Smooth muscle cell (in vitro differentiated cells): ENCODE measurements at regions not wholly inside any gene's neighbourhood (a gene's known extent, or its start where the extent isn't known, plus 50 kb on each side); places are given as distances from the start of the nearest gene placed in this dataset.

Experiments
- DNase-seq: peaks from one replicate; lab custom pipeline; 2025; ENCODE audit not compliant: unreplicated experiment; lab: John Stamatoyannopoulos, UW
- H2AFZ ChIP-seq: fragments of 200-600 bp; sonication (generic); 2 replicates; pipeline ENCODE4 v1.6.0; 2016; ENCODE audit warnings: antibody characterized with exemption, low read depth, mild to moderate bottlenecking
- H3F3A ChIP-seq: fragments of 200-600 bp; sonication (generic); 2 replicates; pipeline ENCODE4 v1.6.0; 2017; ENCODE audit warnings: antibody characterized with exemption, low read depth
- H3K27ac ChIP-seq: fragments of 200-600 bp; sonication (generic); 2 replicates; pipeline ENCODE4 v1.5.1; 2016; ENCODE audit warnings: low read depth, mild to moderate bottlenecking
- H3K27me3 ChIP-seq: fragments of 200-600 bp; sonication (generic); 2 replicates; pipeline ENCODE4 v1.6.1; 2016; ENCODE audit warnings: low read depth, mild to moderate bottlenecking
- H3K36me3 ChIP-seq: fragments of 200-600 bp; sonication (generic); 2 replicates; pipeline ENCODE4 v1.5.1; 2016; ENCODE audit warnings: low read depth
- H3K4me1 ChIP-seq: fragments of 200-600 bp; sonication (generic); 2 replicates; pipeline ENCODE4 v1.5.1; 2016; ENCODE audit warnings: low read depth
- H3K4me2 ChIP-seq: fragments of 200-600 bp; sonication (generic); 2 replicates; pipeline ENCODE4 v1.6.0; 2016; ENCODE audit warnings: mild to moderate bottlenecking
- H3K4me3 ChIP-seq: fragments of 200-600 bp; sonication (generic); 2 replicates; pipeline ENCODE4 v1.5.1; 2016; ENCODE audit warnings: mild to moderate bottlenecking
- H3K79me2 ChIP-seq: fragments of 200-600 bp; sonication (generic); 2 replicates; pipeline ENCODE4 v1.6.0; 2016; ENCODE audit warnings: low read depth, mild to moderate bottlenecking
- H3K9ac ChIP-seq: fragments of 200-600 bp; sonication (generic); 2 replicates; pipeline ENCODE4 v1.6.0; 2016; ENCODE audit warnings: low read depth
- H3K9me3 ChIP-seq: fragments of 200-600 bp; sonication (generic); replicated peaks from 2 replicates; pipeline ENCODE4 v1.5.1; 2016; ENCODE audit warnings: low read depth
- H4K20me1 ChIP-seq: fragments of 200-600 bp; sonication (generic); 2 replicates; pipeline ENCODE4 v1.6.0; 2016; ENCODE audit warnings: low read depth
- WGBS: methylation state at CpG from one replicate; pipeline ENCODE4 v1.1.7; 2016; ENCODE audit warnings: low lambda C conversion rate; 5-methylcytosine and 5-hydroxymethylcytosine counted together
- TF ChIP-seq, protein P1 (sequence below): fragments of 200-600 bp; sonication (generic); IDR thresholded peaks from 2 replicates; pipeline ENCODE4 v1.5.1; 2017; ENCODE audit warnings: borderline replicate concordance, mild to moderate bottlenecking, antibody characterized with exemption; ENCODE audit not compliant: insufficient read depth, poor library complexity, severe bottlenecking

- Histone ChIP-seq H3K27me3 (no peaks in the 10 kb centered on the region), H3K79me2 (no peaks in the 10 kb centered on the region), H3K36me3 (no peaks in the 10 kb centered on the region), H3K27ac (no peak overlapping the region), H3K4me3 (no peak overlapping the region), H3K9me3 (no peaks in the 10 kb centered on the region), H4K20me1 (no peaks in the 10 kb centered on the region), H2AFZ (no peak overlapping the region), H3F3A (no peaks in the 10 kb centered on the region), H3K4me1 (no peaks in the 10 kb centered on the region), H3K9ac (no peak overlapping the region), H3K4me2 (no peak overlapping the region)
- TF ChIP-seq, protein P1, sequence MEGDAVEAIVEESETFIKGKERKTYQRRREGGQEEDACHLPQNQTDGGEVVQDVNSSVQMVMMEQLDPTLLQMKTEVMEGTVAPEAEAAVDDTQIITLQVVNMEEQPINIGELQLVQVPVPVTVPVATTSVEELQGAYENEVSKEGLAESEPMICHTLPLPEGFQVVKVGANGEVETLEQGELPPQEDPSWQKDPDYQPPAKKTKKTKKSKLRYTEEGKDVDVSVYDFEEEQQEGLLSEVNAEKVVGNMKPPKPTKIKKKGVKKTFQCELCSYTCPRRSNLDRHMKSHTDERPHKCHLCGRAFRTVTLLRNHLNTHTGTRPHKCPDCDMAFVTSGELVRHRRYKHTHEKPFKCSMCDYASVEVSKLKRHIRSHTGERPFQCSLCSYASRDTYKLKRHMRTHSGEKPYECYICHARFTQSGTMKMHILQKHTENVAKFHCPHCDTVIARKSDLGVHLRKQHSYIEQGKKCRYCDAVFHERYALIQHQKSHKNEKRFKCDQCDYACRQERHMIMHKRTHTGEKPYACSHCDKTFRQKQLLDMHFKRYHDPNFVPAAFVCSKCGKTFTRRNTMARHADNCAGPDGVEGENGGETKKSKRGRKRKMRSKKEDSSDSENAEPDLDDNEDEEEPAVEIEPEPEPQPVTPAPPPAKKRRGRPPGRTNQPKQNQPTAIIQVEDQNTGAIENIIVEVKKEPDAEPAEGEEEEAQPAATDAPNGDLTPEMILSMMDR = no peak
- WGBS = 75% methylated on average over 1 of the region's 1 CpG
- no peak for DNase-seq
Observed at GRCh38 chr7:18437101-18437500, 58.4 kb upstream of the HDAC9 start.

GRCh38 chr7:18440934-18441333, 54.6 kb upstream of the HDAC9 start:
- no peak overlapping the region for H2AFZ ChIP-seq
- no peak overlapping the region for H3K4me2 ChIP-seq
- no peaks in the 10 kb centered on the region for H3F3A ChIP-seq
- no peak for DNase-seq
- no peak overlapping the region for H3K27ac ChIP-seq
- H3K9ac ChIP-seq = no peak overlapping the region
- no peak overlapping the region for H3K4me3 ChIP-seq
- no peaks in the 10 kb centered on the region for H3K27me3 ChIP-seq
- TF ChIP-seq, protein P1 = no peak
- 82% methylated on average over 2 of the region's 2 CpGs for WGBS
- no peaks in the 10 kb centered on the region for H3K36me3 ChIP-seq
- H3K79me2 ChIP-seq = no peaks in the 10 kb centered on the region
- H3K9me3 ChIP-seq = no peaks in the 10 kb centered on the region
- peaks cover 11% of the 10 kb centered on the region for H3K4me1 ChIP-seq
- H4K20me1 ChIP-seq = no peaks in the 10 kb centered on the region

- Histone ChIP-seq H3K9ac (no peak overlapping the region), H4K20me1 (no peaks in the 10 kb centered on the region), H3K9me3 (no peaks in the 10 kb centered on the region), H3K79me2 (no peaks in the 10 kb centered on the region), H2AFZ (no peak overlapping the region), H3K4me3 (no peak overlapping the region), H3K36me3 (no peaks in the 10 kb centered on the region), H3F3A (no peaks in the 10 kb centered on the region), H3K4me1 (peaks cover 15% of the 10 kb centered on the region), H3K4me2 (no peak overlapping the region), H3K27ac (no peak overlapping the region), H3K27me3 (no peaks in the 10 kb centered on the region)
- TF ChIP-seq, protein P1 = no peak
- WGBS = 91% methylated on average over 1 of the region's 1 CpG
- no peak for DNase-seq
Observed at GRCh38 chr7:18444826-18445225, 50.7 kb upstream of the HDAC9 start.

DNA sequence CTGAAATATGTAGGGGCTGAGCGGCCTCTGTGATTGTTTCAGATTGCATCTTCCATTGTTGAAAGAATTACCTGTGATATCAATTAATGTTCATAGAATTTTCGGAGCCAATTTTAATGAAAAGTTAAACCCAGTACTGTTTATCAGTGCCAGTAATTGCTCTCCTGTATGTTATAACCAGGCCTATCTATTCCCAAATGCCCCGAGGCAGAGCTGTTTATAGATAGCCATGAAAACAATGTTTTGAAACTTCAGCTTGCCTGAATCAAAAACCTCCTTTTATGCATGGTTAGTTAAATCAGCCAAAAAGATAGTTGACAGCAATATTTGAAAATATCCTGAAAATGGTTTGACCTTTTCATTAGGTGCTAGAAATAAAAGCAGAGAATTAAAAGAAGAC, 50.1 kb upstream of the HDAC9 start:
- no peaks in the 10 kb centered on the region for H3K9me3 ChIP-seq

More for the DNA sequence above, 50.1 kb upstream of the HDAC9 start:
- Histone ChIP-seq H3K4me1 (peaks cover 15% of the 10 kb centered on the region), H2AFZ (peak overlapping the region; percentile 51), H3K4me2 (no peak overlapping the region), H3K27me3 (no peaks in the 10 kb centered on the region), H3F3A (no peaks in the 10 kb centered on the region), H3K27ac (no peak overlapping the region), H3K79me2 (no peaks in the 10 kb centered on the region), H3K9ac (no peak overlapping the region), H3K36me3 (no peaks in the 10 kb centered on the region), H3K4me3 (no peak overlapping the region), H4K20me1 (no peaks in the 10 kb centered on the region)
- 69% methylated on average over 3 of the region's 3 CpGs for WGBS
- TF ChIP-seq, protein P1 = no peak
- no peak for DNase-seq
